DMS53 treated with DMSO at 0.1 percent for 48 hours (cell line): ENCODE measurements at regions not wholly inside any gene's neighbourhood (a gene's known extent, or its start where the extent isn't known, plus 50 kb on each side); places are given as distances from the start of the nearest gene placed in this dataset.
"Not testable (repeated sequence)": the region's sequence is repeated elsewhere in the genome, so short reads cannot be mapped to it uniquely, and the experiment has no call there.

ENCODE experiments used
- DNase-seq: peaks from one replicate; lab custom pipeline; 2025; ENCODE audit not compliant: unreplicated experiment; lab: John Stamatoyannopoulos, UW

- no peak for DNase-seq
Measured at GRCh38 chr6:8809662-8810061, 374.3 kb upstream of the SLC35B3 start.

GRCh38 chr6:8803181-8803760 is 367.9 kb upstream of the SLC35B3 start:
- DNase-seq: no peak

DNA sequence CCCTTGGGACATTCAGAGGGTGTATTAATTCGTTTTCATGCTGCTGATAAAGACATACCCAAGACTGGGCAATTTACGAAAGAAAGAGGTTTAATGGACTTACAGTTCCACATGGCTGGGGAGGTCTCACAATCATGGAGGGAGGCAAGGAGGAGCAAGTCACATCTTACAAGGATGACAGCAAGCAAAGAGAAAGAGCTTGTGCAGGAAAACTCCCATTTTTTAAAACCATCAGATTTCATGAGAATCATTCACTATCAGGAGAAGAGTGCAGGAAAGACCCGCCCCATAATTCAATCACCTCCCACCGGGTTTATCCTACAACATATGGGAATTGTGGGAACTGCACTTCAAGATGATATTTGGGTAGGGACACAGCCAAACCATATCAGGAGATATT is 367.1 kb upstream of the SLC35B3 start:
- DNase-seq: not testable (repeated sequence)

DNA sequence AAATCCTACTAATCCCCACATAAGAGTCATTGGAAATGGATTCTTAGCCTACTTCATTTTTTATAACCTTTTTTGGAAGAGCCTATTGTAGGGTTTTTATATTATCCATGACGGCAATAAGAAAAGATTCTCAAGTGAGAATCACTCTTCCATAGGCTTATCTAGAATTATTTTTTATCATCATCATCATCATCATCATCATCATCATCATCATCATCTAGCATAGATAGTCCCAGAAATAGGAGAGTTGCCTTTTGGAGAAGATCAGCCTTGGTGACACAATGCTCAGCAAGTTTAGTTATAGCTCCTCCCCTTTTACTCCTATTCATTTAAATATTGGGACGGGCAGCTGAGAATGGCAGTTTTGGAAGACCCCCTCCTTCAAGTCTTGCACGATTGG is 359.1 kb upstream of the SLC35B3 start:
- DNase-seq: no peak

DNA sequence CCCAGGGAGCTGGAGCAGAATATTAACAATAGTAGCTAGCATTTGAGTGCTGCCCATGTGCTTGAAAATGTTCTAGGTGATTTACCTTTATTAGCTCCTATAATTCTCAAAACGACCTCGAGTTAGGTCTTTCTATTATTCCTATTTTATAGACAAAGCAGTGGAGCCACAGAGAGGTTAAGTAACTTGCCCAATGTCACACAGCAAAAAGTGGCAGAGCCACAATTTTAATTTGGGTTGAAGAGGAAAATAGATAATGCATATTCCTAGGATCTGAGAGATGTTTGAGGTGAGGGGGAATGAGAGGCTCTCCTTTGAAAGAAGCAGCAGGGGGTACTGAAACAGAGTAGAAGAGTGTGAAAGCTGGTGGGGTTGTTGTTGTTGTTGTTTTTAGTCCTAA is 354.5 kb upstream of the SLC35B3 start:
- no peak for DNase-seq

DNA sequence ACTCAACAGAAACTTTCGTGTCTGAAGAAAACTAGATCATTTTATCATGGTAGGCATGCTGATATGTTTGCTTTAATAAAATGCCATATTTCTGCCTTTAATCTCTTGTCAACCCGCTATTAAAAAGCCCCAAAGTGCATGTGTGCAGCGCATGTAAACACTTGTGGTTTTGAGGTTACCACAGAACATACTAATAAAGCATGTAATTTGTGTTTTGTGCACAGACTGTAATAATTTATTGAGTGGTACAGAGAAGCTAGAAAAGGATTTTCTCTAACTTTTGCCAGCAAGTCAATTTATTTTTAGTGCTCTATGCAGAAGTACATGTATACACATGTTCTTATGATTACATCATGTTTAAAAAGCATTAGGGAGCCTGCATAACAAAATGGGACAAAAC is 349.9 kb upstream of the SLC35B3 start:
- DNase-seq: no peak

DNA sequence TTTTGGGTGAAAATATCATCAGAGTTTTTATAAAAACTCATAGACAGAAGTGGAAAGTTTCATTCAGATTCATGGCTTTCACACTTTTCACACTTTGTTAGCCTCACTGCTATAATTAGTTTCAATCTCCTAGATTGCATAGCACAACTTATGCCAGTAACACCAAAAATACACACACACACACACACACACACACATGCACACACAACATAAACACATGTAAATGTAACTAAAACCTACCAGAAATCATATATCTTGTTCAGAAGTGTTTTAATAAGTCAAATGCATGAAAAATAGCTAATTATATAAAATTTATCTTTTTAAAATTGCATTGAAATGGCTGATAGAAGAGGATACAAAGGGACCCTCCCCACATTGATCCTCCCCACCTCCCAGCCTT is 347.8 kb upstream of the SLC35B3 start:
- DNase-seq: no peak

- no peak for DNase-seq
Measured at GRCh38 chr6:8780653-8781052, 345.3 kb upstream of the SLC35B3 start.

DNA sequence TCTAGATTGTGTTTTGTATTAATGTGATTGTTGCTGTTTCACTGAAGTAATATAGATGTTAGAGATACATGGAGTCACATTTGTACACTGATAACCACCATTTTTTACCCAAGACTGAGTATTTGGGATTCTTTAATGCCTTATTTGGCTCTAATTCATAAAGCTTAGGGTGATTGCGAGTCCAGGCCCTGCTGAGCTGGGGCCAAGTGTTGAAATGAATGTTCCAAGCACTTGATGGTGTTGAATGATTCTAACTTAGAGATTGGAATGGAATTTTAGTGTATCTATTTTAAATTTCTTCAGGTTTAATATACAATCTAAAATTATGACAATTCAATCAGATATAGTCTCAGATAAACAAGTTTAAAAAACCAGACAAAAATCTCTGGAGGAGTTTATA is 329.4 kb upstream of the SLC35B3 start:
- DNase-seq: no peak

DNA sequence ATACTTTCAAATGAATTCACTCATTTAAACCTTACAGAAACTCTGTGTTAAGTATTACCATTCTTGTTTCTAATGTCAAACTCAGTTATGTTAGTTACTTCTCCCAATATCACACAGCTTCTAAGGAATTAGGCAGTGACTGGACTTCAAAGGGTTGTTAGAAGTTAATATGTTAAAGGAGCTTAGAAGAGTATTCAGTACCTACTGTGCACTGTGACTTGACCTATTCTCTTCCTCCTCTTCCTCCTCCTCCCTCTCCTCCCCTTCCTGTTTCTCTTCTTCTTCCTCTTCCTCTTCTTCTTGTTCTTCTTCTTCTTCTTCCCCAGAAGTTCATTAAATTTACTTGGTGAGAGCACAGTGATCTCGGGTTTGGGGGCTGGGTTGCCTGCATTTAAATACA is 325.6 kb upstream of the SLC35B3 start:
- DNase-seq: no peak

DNA sequence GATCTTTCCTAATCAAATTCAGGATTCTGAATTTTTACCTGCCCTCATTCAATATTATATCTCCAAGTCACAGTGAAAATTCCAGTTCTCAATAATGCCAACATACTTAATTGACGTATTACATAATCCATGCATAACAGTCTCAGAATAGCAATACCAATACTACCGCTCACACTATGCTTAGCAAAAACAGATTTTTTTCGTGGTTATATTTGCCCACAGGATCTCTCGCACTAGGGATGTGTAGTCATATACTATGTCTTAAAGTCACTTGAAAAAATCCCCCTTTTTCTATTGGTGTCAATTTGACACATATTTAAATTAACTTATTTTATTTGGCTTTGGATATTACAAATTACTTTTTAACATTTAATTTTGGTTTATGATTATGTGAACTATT is 323.1 kb upstream of the SLC35B3 start:
- no peak for DNase-seq

DNA sequence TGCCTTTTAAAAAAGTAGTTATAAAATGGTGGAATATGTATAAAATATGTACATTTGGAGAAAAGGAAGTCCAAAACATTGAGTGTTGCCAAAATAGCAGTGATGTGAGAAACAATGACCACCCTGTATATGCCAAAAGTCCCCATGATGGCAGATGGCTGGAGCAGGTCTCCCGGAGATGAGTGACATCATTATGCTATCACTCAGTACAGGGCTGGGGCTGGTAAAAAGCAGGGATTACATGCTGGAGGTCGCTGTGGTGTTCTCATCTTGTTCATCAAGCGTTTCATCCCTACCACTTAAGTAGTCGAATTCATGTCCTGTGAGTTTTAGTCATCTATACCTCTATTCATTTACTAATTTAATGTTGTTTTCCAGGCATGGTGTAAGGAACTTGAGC is 315.3 kb upstream of the SLC35B3 start:
- DNase-seq: no peak

DNA sequence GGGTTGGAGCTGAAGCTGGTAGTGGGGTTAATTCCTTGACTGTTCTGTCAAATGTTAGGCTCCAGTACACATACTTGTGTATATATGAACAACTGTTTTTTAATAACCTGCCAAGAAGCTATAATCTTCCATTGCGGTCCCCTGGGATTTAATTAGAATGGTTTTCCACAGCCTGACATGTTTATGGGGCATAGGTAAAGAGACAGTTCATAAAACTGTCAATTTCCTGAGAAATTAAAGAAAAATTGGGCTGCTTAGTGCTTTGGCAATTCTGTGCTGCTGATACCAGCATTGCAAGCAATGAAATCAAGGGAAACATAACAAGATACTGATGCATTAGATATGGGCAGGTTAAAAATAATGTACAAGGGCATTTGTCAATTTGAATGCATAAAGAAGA is 314.1 kb upstream of the SLC35B3 start:
- no peak for DNase-seq

DNA sequence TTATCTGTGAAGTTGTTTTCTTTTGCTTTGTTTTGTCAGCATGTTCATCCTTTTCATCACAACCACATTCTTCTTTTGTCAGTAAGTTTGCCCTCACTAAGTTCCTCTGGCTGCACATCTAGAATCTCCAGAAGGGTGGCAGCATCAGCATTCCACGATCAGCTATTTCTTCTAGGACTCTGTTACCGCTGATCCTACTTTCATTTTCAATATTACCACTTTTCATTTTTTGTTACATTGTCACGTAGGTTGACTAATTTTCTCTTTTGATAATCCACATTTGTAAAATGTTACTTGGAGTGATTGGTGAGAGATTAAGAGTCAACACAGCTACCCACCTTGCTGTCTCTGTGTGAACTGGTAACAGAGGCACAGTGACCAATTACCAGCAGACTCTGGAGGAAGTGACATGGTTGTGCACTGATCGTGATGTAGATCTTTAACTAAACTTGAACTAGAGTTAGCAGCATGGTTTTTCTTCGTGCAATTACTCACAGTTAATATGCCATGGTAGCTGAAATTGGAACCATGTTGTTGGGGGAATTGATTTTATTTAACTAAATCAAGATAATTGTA is 307.9 kb upstream of the SLC35B3 start:
- peak; percentile 13 for DNase-seq

DNA sequence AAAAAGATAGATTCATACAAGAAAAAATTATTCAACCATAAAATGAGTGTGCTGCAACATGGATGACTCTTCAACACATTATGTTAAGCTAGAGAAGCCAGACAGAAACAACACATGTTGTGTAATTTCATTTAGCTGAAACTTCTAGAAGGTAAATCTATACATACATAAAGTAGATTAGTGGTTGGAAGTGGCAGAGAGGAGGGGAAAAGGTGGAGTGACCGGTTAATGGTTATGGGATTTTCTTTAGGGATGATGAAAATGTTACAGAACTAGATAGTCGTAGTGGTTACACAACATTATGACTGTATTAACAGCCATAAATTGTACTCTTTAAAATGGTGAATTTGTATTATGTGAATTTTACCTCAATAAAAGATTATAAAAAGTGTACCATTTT is 304.1 kb upstream of the SLC35B3 start:
- DNase-seq: no peak

GRCh38 chr6:8738951-8739350 is 303.6 kb upstream of the SLC35B3 start:
- no peak for DNase-seq

GRCh38 chr6:8736156-8736895 is 301.0 kb upstream of the SLC35B3 start:
- DNase-seq: no peak

GRCh38 chr6:8733879-8734278 is 298.5 kb upstream of the SLC35B3 start:
- DNase-seq: no peak

DNA sequence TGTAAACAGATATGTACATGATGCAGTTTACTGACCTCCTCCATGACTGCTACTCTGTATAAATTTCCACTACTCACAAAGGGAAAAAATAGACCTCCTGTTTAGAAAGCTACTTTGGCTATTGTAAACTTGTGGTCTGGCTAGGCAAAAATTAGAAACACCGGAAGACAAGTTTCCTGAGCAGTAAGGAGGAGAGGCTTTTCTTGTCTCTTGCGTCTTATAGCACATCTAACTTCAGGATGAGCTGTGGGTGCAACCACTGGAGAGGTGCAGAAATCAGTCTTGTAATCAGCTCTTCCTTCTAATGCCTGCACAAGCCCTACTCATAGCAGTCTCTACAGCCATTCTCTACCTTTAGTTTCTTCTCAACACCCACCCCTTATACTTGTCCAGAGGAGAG is 296.5 kb upstream of the SLC35B3 start:
- DNase-seq: no peak

GRCh38 chr6:8710668-8711431 is 275.5 kb upstream of the SLC35B3 start:
- DNase-seq: no peak

GRCh38 chr6:8707956-8708772 is 272.8 kb upstream of the SLC35B3 start:
- peak; percentile 53 for DNase-seq
